ENCODE measurements at regions not wholly inside any gene's neighbourhood (a gene's known extent, or its start where the extent isn't known, plus 50 kb on each side); places are given as distances from the start of the nearest gene placed in this dataset.

- no peak for TF ChIP-seq CTCF (IDR thresholded peaks at IDR 0.05; ENCODE audit: poor library complexity)
- no peak for TF ChIP-seq EZH2 (IDR thresholded peaks at IDR 0.05; ENCODE audit: borderline replicate concordance)
- TF ChIP-seq EZH2phosphoT487 (IDR thresholded peaks at IDR 0.05; ENCODE audit: low read depth, severe bottlenecking, unreplicated experiment): no peak
These were observed 68.9 kb downstream of the KCNJ2 start for GRCh38 chr17:70238228-70238627.

All from hepatocyte (in vitro differentiated cells).